HAP-1 (cell line): ENCODE measurements at regions not wholly inside any gene's neighbourhood (a gene's known extent, or its start where the extent isn't known, plus 50 kb on each side); places are given as distances from the start of the nearest gene placed in this dataset.

Experiments
- DNase-seq, 2 experiments: peaks; one replicate each; pipeline ENCODE4 v3.0.0-alpha.2; 2016 to 2020; ENCODE audit warnings: low spot score in 2 of 2
- H3K27me3 ChIP-seq: fragments of 250-450 bp; sonication (Bioruptor Pico); 2 replicates; pipeline ENCODE4 v1.5.1; 2020; ENCODE audit warnings: low read depth, mild to moderate bottlenecking, moderate library complexity
- H3K36me3 ChIP-seq: fragments of 250-450 bp; sonication (Bioruptor Pico); replicated peaks from 2 replicates; pipeline ENCODE4 v1.5.1; 2020; ENCODE audit warnings: mild to moderate bottlenecking
- H3K4me1 ChIP-seq: fragments of 250-450 bp; sonication (Bioruptor Pico); 2 replicates; pipeline ENCODE4 v1.5.1; 2020; ENCODE audit warnings: mild to moderate bottlenecking
- H3K4me3 ChIP-seq: fragments of 250-450 bp; sonication (Bioruptor Pico); 2 replicates; pipeline ENCODE4 v1.5.1; 2020; ENCODE audit warnings: mild to moderate bottlenecking, moderate library complexity
- H3K9me3 ChIP-seq: fragments of 250-450 bp; sonication (Bioruptor Pico); 2 replicates; pipeline ENCODE4 v1.5.1; 2020; ENCODE audit warnings: mild to moderate bottlenecking, moderate library complexity
- in situ Hi-C: fragments of 300-500 bp; cut with MboI; formaldehyde crosslinking; loops from 3 replicates; pipeline ENCODE4 v1.14.3; 2020; ENCODE audit warnings: low sequenced_read_pairs, inconsistent platforms, mixed read lengths

DNA sequence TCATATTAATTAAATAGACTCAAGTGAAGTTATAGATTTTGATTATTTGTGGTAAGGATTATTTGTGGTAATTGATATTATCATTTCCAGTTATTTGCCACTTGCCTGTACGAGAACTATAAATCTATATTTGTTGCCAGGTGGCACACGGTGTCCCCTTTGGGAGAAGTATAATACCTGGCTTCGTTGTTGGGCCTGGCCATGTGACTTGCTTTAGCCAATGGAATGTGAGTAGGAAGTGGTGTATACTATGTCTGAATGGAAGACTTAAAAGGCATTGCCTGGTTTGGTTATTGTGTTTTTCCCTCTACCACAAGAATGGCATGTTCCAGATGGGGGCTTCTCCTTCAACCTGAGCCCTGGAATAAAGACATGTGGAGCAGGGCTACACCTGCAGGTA lies 228.1 kb downstream of the CDC5L start:
- Histone ChIP-seq H3K4me3 (no peak overlapping the region), H3K27me3 (peaks cover 59% of the 10 kb centered on the region), H3K36me3 (no peaks in the 10 kb centered on the region), H3K9me3 (no peaks in the 10 kb centered on the region), H3K4me1 (no peaks in the 10 kb centered on the region)
- DNase-seq = no peak
- in situ Hi-C loops = loop anchor here (25.0 kb wide), 1 partner anchor 1297 kb away; no protein-coding TSS in a partner anchor

GRCh38 chr6:44617416-44617815 lies 229.9 kb downstream of the CDC5L start:
- no peaks in the 10 kb centered on the region for H3K36me3 ChIP-seq
- H3K4me1 ChIP-seq = no peaks in the 10 kb centered on the region
- no peak for DNase-seq
- H3K27me3 ChIP-seq = peaks cover 56% of the 10 kb centered on the region
- in situ Hi-C loops = loop anchor here (25.0 kb wide), 1 partner anchor 1295 kb away; no protein-coding TSS in a partner anchor
- H3K9me3 ChIP-seq = no peaks in the 10 kb centered on the region
- H3K4me3 ChIP-seq = no peak overlapping the region

DNA sequence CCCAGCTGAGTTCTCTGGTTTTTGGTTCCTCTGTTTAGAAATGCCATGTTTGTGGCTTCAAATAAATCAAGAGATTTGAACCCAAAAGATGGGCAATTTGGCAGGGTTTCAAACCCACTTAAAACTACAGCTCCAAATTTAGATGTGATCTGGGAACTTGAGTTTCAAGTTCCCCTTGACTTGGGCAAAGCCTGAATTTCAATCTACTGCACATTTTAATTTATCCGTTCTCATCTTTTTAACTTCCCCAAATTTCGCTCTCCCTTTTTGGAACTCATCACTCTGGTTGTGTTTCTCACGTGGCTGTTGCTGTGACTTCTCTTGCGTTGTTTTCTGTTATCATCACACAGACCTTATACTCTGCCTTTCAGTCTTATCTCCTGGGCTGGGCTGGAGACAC lies 230.9 kb downstream of the CDC5L start:
- H3K36me3 ChIP-seq = no peaks in the 10 kb centered on the region
- H3K9me3 ChIP-seq = no peaks in the 10 kb centered on the region
- no peak for DNase-seq
- in situ Hi-C loops = loop anchor here (25.0 kb wide), 1 partner anchor 1294 kb away; no protein-coding TSS in a partner anchor
- no peak overlapping the region for H3K4me3 ChIP-seq
- peaks cover 49% of the 10 kb centered on the region for H3K27me3 ChIP-seq
- no peaks in the 10 kb centered on the region for H3K4me1 ChIP-seq

DNA sequence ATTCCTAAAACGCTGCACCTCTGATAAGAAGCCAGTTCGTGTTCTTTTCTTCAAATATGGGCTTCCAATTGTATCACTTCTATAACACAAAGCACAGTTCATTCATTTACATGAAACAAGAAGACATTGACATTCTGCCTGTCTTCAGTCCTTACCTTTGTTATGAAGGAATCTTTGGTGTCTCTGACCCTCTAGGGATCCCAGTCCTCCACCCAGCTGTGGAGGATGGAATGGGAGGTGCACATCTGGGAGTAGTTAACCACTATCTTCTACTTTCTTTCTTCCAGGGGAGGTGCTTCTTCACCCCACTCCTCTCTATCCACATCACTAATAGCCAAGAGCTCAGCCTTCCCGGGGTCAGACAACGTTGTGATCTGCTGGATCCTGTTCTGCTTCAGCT lies 233.4 kb downstream of the CDC5L start:
- H3K27me3 ChIP-seq = peaks cover 39% of the 10 kb centered on the region
- no peak for DNase-seq
- H3K9me3 ChIP-seq = no peaks in the 10 kb centered on the region
- in situ Hi-C loops = loop anchor here (25.0 kb wide), 1 partner anchor 1291 kb away; no protein-coding TSS in a partner anchor
- no peaks in the 10 kb centered on the region for H3K36me3 ChIP-seq
- H3K4me1 ChIP-seq = no peaks in the 10 kb centered on the region
- no peak overlapping the region for H3K4me3 ChIP-seq

- no peaks in the 10 kb centered on the region for H3K4me1 ChIP-seq
- in situ Hi-C loops = loop anchor here (25.0 kb wide), 1 partner anchor 1290 kb away; no protein-coding TSS in a partner anchor
- DNase-seq = no peak
These were observed 234.3 kb downstream of the CDC5L start for GRCh38 chr6:44621846-44622245.

DNA sequence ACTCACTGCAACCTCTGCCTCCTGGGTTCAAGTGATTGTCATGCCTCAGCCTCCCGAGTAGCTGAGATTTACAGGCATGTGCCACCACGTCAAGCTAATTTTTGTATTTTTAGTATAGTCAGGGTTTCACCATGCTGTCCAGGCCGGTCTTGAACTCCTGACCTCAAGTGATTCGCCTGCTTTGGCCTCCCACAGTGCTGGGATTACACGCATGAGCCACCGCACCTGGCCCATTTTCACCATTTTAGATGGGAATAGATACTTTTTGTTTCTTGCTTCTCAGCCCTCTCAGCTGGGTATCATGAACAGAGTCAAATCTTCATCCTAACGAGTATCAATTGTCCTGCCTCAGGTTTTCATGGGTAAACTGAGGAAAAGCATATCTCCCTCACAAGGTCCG lies 235.0 kb downstream of the CDC5L start:
- Histone ChIP-seq H3K4me3 (no peak overlapping the region), H3K9me3 (no peaks in the 10 kb centered on the region), H3K27me3 (peaks cover 25% of the 10 kb centered on the region), H3K4me1 (no peaks in the 10 kb centered on the region), H3K36me3 (no peaks in the 10 kb centered on the region)
- no peak for DNase-seq
- in situ Hi-C loops = loop anchor here (25.0 kb wide), 1 partner anchor 1290 kb away; no protein-coding TSS in a partner anchor

More at GRCh38 chr6:44621846-44622245, 234.3 kb downstream of the CDC5L start:
- Histone ChIP-seq H3K36me3 (no peaks in the 10 kb centered on the region), H3K27me3 (peaks cover 32% of the 10 kb centered on the region), H3K4me3 (no peak overlapping the region), H3K9me3 (no peaks in the 10 kb centered on the region)

GRCh38 chr6:44622956-44623355 lies 235.4 kb downstream of the CDC5L start:
- no peaks in the 10 kb centered on the region for H3K4me1 ChIP-seq
- no peak for DNase-seq
- H3K36me3 ChIP-seq = no peaks in the 10 kb centered on the region
- H3K4me3 ChIP-seq = no peak overlapping the region
- in situ Hi-C loops = loop anchor here (25.0 kb wide), 1 partner anchor 1289 kb away; no protein-coding TSS in a partner anchor
- no peaks in the 10 kb centered on the region for H3K9me3 ChIP-seq
- H3K27me3 ChIP-seq = peaks cover 24% of the 10 kb centered on the region

- Histone ChIP-seq H3K36me3 (no peaks in the 10 kb centered on the region), H3K4me1 (no peaks in the 10 kb centered on the region), H3K27me3 (peaks cover 13% of the 10 kb centered on the region; the same call in 1 of the 2 replicates), H3K9me3 (no peaks in the 10 kb centered on the region), H3K4me3 (no peak overlapping the region)
- no peak for DNase-seq
- in situ Hi-C loops = loop anchor here (25.0 kb wide), 1 partner anchor 1288 kb away; no protein-coding TSS in a partner anchor
These were observed 236.7 kb downstream of the CDC5L start for GRCh38 chr6:44624226-44624625.

DNA sequence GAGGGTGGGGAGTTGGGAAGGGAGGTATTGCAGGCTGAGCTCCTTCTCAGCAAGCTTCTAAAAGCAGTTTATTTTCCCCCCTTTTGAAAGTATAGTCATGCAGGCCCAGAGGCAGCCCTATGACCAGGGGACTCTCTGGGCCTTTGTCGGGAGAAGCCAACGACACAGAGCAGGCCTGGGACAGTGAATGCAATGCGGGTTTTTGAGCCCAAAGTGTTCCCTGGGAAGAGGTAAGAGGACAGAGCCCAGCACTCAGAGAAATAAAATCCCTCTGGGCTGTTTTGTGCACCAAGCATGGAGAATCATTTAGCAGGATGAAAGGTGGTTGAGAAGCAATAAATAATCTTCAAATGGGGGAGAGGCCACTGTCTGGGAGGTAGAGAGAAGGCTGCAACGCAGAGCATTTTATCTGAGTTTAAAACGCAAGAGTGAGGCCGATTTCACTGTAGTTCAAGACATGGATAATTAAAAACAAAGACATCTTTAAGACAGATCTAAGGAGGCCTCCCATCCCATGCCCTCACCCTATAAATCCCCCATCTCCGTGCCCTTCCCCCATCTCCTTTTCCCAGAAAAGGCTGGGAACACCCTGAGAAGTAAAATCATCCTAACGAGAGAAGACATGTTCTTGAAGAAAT lies 237.5 kb downstream of the CDC5L start:
- DNase-seq = no peak
- Histone ChIP-seq H3K4me3 (no peak overlapping the region), H3K27me3 (peaks cover 12% of the 10 kb centered on the region; the same call in 1 of the 2 replicates), H3K36me3 (no peaks in the 10 kb centered on the region), H3K4me1 (no peaks in the 10 kb centered on the region), H3K9me3 (no peaks in the 10 kb centered on the region)
- in situ Hi-C loops = loop anchor here (25.0 kb wide), 1 partner anchor 1287 kb away; no protein-coding TSS in a partner anchor

DNA sequence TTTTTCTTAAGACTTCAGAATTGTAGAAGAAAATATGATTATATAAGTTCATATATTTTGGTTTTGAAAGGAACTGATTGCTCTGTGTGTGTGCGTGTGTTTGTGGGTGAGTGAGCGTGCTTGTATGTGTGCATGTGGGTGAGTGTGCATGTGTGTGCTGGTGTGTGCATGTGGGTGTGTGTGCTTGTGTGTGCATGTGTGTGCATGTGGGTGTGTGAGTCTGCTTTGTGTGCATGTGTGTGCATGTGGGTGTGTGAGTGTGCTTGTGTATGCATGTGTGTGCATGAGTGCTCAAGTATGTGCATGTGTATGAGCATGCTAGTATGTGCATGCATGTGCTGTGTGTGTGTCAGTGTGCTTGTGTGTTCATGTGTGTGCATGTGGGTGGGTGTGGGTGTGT lies 238.5 kb downstream of the CDC5L start:
- no peak for DNase-seq
- Histone ChIP-seq H3K27me3 (peaks cover 16% of the 10 kb centered on the region; the same call in 1 of the 2 replicates), H3K9me3 (no peaks in the 10 kb centered on the region), H3K4me1 (no peaks in the 10 kb centered on the region), H3K36me3 (no peaks in the 10 kb centered on the region), H3K4me3 (no peak overlapping the region)
- in situ Hi-C loops = no loop called here

GRCh38 chr6:44626616-44627015 lies 239.1 kb downstream of the CDC5L start:
- H3K36me3 ChIP-seq = no peaks in the 10 kb centered on the region
- no peak overlapping the region for H3K4me3 ChIP-seq
- peaks cover 14% of the 10 kb centered on the region; the same call in 1 of the 2 replicates for H3K27me3 ChIP-seq
- H3K9me3 ChIP-seq = no peaks in the 10 kb centered on the region
- no peaks in the 10 kb centered on the region for H3K4me1 ChIP-seq
- no peak for DNase-seq
- in situ Hi-C loops = no loop called here

DNA sequence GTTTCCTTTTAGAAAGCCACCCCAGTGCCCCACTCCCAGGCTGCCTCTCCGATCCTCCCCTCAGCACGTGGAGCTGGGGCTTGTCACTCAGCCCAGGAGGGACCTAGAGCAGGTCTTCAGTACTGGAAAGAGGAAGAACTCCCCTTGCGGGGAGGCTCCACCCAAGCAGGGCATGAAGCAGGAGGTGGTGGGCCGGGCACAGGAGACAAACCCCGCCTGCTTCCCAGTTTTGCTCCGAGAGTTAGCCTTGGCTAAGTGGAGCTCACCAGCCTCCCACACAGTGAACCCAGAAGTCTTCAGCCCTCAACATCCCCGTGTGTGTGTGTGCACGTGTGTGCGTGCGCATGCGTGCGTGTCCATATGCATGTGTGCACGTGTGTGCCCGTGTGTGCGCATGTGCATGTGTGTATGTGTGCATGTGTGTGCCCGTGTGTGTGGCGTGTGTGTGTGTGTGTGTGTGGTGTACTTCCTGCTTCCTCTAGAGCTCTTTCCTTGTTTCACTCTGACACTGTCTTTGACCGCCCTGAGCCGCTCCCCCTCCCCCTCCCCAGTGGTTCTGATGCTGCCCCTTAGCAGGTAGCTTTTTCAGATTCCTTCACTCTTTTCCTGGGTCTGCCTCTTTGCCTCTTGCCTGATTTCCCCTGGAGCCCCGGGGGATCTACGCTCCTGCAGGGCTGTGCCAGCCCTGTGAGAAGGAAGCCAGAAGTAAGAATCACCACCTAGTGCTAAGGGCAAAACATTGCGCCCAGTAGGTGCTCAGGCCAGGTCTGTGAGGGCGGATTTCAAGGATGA lies 239.8 kb downstream of the CDC5L start:
- H3K4me1 ChIP-seq = no peaks in the 10 kb centered on the region
- H3K27me3 ChIP-seq = peaks cover 11% of the 10 kb centered on the region; the same call in 1 of the 2 replicates
- no peaks in the 10 kb centered on the region for H3K36me3 ChIP-seq
- in situ Hi-C loops = no loop called here
- no peak for DNase-seq
- no peak overlapping the region for H3K4me3 ChIP-seq
- H3K9me3 ChIP-seq = no peaks in the 10 kb centered on the region

GRCh38 chr6:44627883-44628271 lies 240.4 kb downstream of the CDC5L start:
- Histone ChIP-seq H3K4me1 (no peaks in the 10 kb centered on the region), H3K4me3 (no peak overlapping the region), H3K27me3 (peaks cover 11% of the 10 kb centered on the region; the same call in 1 of the 2 replicates), H3K36me3 (no peaks in the 10 kb centered on the region), H3K9me3 (no peaks in the 10 kb centered on the region)
- in situ Hi-C loops = no loop called here
- no peak for DNase-seq

- Histone ChIP-seq H3K27me3 (peaks cover 10% of the 10 kb centered on the region; the same call in 1 of the 2 replicates), H3K4me3 (no peak overlapping the region), H3K4me1 (no peaks in the 10 kb centered on the region), H3K36me3 (no peaks in the 10 kb centered on the region), H3K9me3 (no peaks in the 10 kb centered on the region)
- in situ Hi-C loops = no loop called here
- no peak for DNase-seq
These were observed 240.8 kb downstream of the CDC5L start for GRCh38 chr6:44628347-44628746.
